GM21367 (cell line): ENCODE measurements at regions not wholly inside any gene's neighbourhood (a gene's known extent, or its start where the extent isn't known, plus 50 kb on each side); places are given as distances from the start of the nearest gene placed in this dataset.

ENCODE experiments used
- ATAC-seq: cut with Tn5 transposase; IDR thresholded peaks from one replicate; pipeline ENCODE4 v1.9.1; 2021; ENCODE audit not compliant: unreplicated experiment

- ATAC-seq, result no peak
Measured at GRCh38 chr6:85396159-85396808, 53.6 kb upstream of the NT5E start.

- ATAC-seq, result no peak
Measured at GRCh38 chr6:85395746-85396145, 54.1 kb upstream of the NT5E start.

- ATAC-seq, result no peak
Measured at GRCh38 chr6:85394853-85395538, 54.9 kb upstream of the NT5E start.

- ATAC-seq, result no peak
Measured at GRCh38 chr6:85394199-85394598, 55.7 kb upstream of the NT5E start.

- no peak for ATAC-seq
Measured at GRCh38 chr6:85392379-85392778, 57.5 kb upstream of the NT5E start.

- ATAC-seq, result no peak
Measured at GRCh38 chr6:85390775-85391174, 59.1 kb upstream of the NT5E start.

- no peak for ATAC-seq
Measured at GRCh38 chr6:85390105-85390728, 59.7 kb upstream of the NT5E start.

GRCh38 chr6:85389151-85389797, 60.6 kb upstream of the NT5E start:
- ATAC-seq, result no peak

GRCh38 chr6:85388531-85388930, 61.4 kb upstream of the NT5E start:
- no peak for ATAC-seq

GRCh38 chr6:85385636-85386315, 64.1 kb upstream of the NT5E start:
- ATAC-seq, result no peak

- ATAC-seq, result no peak
Measured at GRCh38 chr6:85383042-85383441, 66.8 kb upstream of the NT5E start.

GRCh38 chr6:85382541-85382940, 67.3 kb upstream of the NT5E start:
- no peak for ATAC-seq

- ATAC-seq, result no peak
Measured at GRCh38 chr6:85372915-85373270, 77.0 kb upstream of the NT5E start.

GRCh38 chr6:85372188-85372914, 77.5 kb upstream of the NT5E start:
- ATAC-seq, result no peak

- ATAC-seq, result no peak
Measured at GRCh38 chr6:85368631-85369030, 81.3 kb upstream of the NT5E start.

GRCh38 chr6:85364344-85364743, 85.5 kb upstream of the NT5E start:
- no peak for ATAC-seq

GRCh38 chr6:85363870-85364269, 86.0 kb upstream of the NT5E start:
- no peak for ATAC-seq

- ATAC-seq, result no peak
Measured at GRCh38 chr6:85362652-85363310, 87.1 kb upstream of the NT5E start.

- ATAC-seq, result no peak
Measured at GRCh38 chr6:85361643-85362014, 88.3 kb upstream of the NT5E start.
